ENCODE measurements at regions not wholly inside any gene's neighbourhood (a gene's known extent, or its start where the extent isn't known, plus 50 kb on each side); places are given as distances from the start of the nearest gene placed in this dataset.

GRCh38 chr15:60155661-60156060, 151.6 kb downstream of the FOXB1 start:
- H3K27ac ChIP-seq, result no peak overlapping the region
- no peak overlapping the region for H3K4me3 ChIP-seq
- intact Hi-C loops (cut with DNase I; ENCODE audit: low total_unique reads), result no loop called here
- no peaks in the 10 kb centered on the region for H3K9me3 ChIP-seq
- DNase-seq, result no peak
- peaks cover 4 to 9% (median 4%) of the 10 kb centered on the region in 3 donors for H3K27me3 ChIP-seq
- H3K36me3 ChIP-seq, result no peaks in the 10 kb centered on the region
- ATAC-seq, result no peak
- no peak for TF ChIP-seq POLR2A (IDR thresholded peaks at IDR 0.05)
- no peak for TF ChIP-seq CTCF (IDR thresholded peaks at IDR 0.05 in 4 of 5, conservative IDR thresholded peaks at IDR 0.05 in 1 of 5)
- in situ Hi-C loops (cut with MboI; ENCODE audit: low sequenced_read_pairs in 4 of 4), result no loop called here
- H3K4me1 ChIP-seq, result no peaks in the 10 kb centered on the region

- in situ Hi-C loops (cut with MboI; ENCODE audit: low sequenced_read_pairs in 4 of 4) (no loop called here), intact Hi-C loops (cut with DNase I; ENCODE audit: low total_unique reads) (no loop called here)
- TF ChIP-seq POLR2A (IDR thresholded peaks at IDR 0.05), result no peak
- no peak for TF ChIP-seq CTCF (IDR thresholded peaks at IDR 0.05 in 4 of 5, conservative IDR thresholded peaks at IDR 0.05 in 1 of 5)
- Histone ChIP-seq H3K4me3 (no peak overlapping the region), H3K9me3 (no peaks in the 10 kb centered on the region), H3K27ac (no peak overlapping the region), H3K4me1 (no peaks in the 10 kb centered on the region), H3K27me3 (peaks cover 4% of the 10 kb centered on the region in 3 donors), H3K36me3 (no peaks in the 10 kb centered on the region)
- ATAC-seq (no peak), DNase-seq (no peak)
Observed at GRCh38 chr15:60160909-60161308, 156.8 kb downstream of the FOXB1 start.

- Histone ChIP-seq H3K4me1 (no peaks in the 10 kb centered on the region), H3K27me3 (peaks cover 2 to 4% (median 4%) of the 10 kb centered on the region in 3 donors), H3K36me3 (no peaks in the 10 kb centered on the region), H3K9me3 (no peaks in the 10 kb centered on the region), H3K4me3 (no peak overlapping the region), H3K27ac (no peak overlapping the region)
- intact Hi-C loops (cut with DNase I; ENCODE audit: low total_unique reads), result no loop called here
- in situ Hi-C loops (cut with MboI; ENCODE audit: low sequenced_read_pairs in 4 of 4), result no loop called here
- no peak for TF ChIP-seq POLR2A (IDR thresholded peaks at IDR 0.05)
- TF ChIP-seq CTCF (IDR thresholded peaks at IDR 0.05 in 4 of 5, conservative IDR thresholded peaks at IDR 0.05 in 1 of 5), result no peak
- no peak for DNase-seq
- ATAC-seq, result no peak
Observed at GRCh38 chr15:60161704-60162103, 157.6 kb downstream of the FOXB1 start.

DNA sequence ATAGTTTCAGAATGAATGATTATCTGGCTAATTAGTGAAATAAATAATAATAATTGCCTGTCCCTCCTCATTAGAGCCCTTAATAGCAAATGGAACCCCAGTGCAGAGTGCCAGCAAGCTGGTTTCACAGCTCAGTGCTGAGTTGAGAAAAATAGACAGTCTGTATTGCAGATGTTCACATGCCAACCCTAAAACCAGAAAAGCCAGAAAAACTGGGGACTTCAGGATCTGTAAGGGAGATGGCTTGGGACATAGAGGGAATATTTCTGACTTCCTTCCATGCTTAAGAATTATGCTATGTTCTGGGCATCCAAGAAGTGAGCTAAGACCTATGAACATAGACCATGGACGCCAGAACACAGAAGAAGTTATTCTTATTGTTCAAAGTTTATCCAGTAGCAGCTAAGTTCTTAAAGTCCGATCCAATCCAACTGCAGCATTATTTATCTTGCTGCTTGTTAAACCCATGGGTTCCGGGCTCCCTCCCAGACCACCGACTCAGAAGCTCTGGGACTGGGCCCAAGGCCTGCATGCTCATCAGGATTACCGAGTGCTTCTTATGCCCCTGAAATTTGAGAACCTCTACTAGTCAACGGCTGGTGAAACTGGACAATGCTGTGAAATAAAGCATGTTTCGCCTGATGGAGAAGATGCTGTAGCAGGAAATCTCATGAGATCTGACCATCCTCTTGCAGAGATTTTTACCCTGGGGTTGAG, 158.3 kb downstream of the FOXB1 start:
- no peaks in the 10 kb centered on the region for H3K36me3 ChIP-seq
- no peak overlapping the region for H3K4me3 ChIP-seq
- TF ChIP-seq CTCF (IDR thresholded peaks at IDR 0.05 in 4 of 5, conservative IDR thresholded peaks at IDR 0.05 in 1 of 5) (no peak), POLR2A (IDR thresholded peaks at IDR 0.05) (no peak)
- ATAC-seq (no peak), DNase-seq (no peak)
- peaks cover 0 to 4% (median 4%) of the 10 kb centered on the region in 3 donors for H3K27me3 ChIP-seq
- H3K9me3 ChIP-seq, result no peaks in the 10 kb centered on the region
- H3K4me1 ChIP-seq, result no peaks in the 10 kb centered on the region
- in situ Hi-C loops (cut with MboI; ENCODE audit: low sequenced_read_pairs in 4 of 4), result no loop called here
- no peak overlapping the region for H3K27ac ChIP-seq
- intact Hi-C loops (cut with DNase I; ENCODE audit: low total_unique reads), result no loop called here

DNA sequence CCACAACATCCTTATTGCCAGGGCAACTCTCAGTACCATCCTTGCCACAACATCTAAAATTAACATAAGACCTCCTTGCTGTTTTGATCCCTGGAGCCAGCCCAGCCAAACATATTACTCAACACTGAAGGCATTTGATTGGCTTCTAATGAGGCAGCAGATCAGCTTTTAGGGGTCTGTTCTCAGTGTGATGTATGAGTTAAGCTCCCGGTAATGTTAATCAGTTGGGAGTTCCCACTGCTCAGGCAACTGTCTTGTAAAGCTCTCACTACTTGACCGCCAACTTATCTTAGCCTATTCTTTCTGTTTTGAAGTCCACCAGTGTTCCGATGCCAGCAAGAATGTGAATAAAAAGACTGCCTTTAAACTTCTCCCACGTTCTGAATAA, 158.9 kb downstream of the FOXB1 start:
- Histone ChIP-seq H3K4me1 (no peaks in the 10 kb centered on the region), H3K4me3 (no peak overlapping the region), H3K27me3 (peaks cover 0 to 4% (median 2%) of the 10 kb centered on the region in 3 donors), H3K9me3 (no peaks in the 10 kb centered on the region), H3K36me3 (no peaks in the 10 kb centered on the region), H3K27ac (no peak overlapping the region)
- no peak for DNase-seq
- ATAC-seq, result no peak
- TF ChIP-seq POLR2A (IDR thresholded peaks at IDR 0.05) (no peak), CTCF (IDR thresholded peaks at IDR 0.05 in 4 of 5, conservative IDR thresholded peaks at IDR 0.05 in 1 of 5) (no peak)
- in situ Hi-C loops (cut with MboI; ENCODE audit: low sequenced_read_pairs in 4 of 4), result no loop called here
- intact Hi-C loops (cut with DNase I; ENCODE audit: low total_unique reads), result no loop called here
